ENCODE measurements at regions not wholly inside any gene's neighbourhood (a gene's known extent, or its start where the extent isn't known, plus 50 kb on each side); places are given as distances from the start of the nearest gene placed in this dataset.
A peak's percentile ranks its signal among the peaks of the same experiment; 100 is the strongest.

GRCh38 chr11:91876746-91877145 is 347.9 kb upstream of the FAT3 start:
- Histone ChIP-seq H3K9me3 (ENCODE audit: low read length) (no peaks in the 10 kb centered on the region), H3F3A (ENCODE audit: low read length, unreplicated experiment) (no peaks in the 10 kb centered on the region), H3K4me3 (ENCODE audit: low read length) (no peak overlapping the region), H2AFZ (ENCODE audit: low read length) (no peak overlapping the region), H3K9ac (ENCODE audit: low read length) (no peak overlapping the region), H3K9me2 (replicated peaks; ENCODE audit: low read length) (no peaks in the 10 kb centered on the region), H3K4me1 (ENCODE audit: insufficient read depth, low read length) (peaks cover 6% of the 10 kb centered on the region; the same call in 1 of the 2 replicates), H3K79me2 (ENCODE audit: low read length) (no peaks in the 10 kb centered on the region), H3K36me3 (ENCODE audit: low read depth, low read length) (no peaks in the 10 kb centered on the region), H4K20me1 (ENCODE audit: low read length) (no peaks in the 10 kb centered on the region), H3K4me2 (ENCODE audit: low read length) (no peak overlapping the region), H3K27me3 (ENCODE audit: low read length) (no peaks in the 10 kb centered on the region), H3K27ac (ENCODE audit: low read length) (no peak overlapping the region)
- BruUV-seq (replicated peaks) = no TSS peak
- no peak for TF ChIP-seq CTCF (conservative IDR thresholded peaks at IDR 0.05; ENCODE audit: low read depth, low read length)
- no peak for TF ChIP-seq EZH2phosphoT487 (IDR thresholded peaks at IDR 0.05; ENCODE audit: borderline replicate concordance, low read length)
- DNase-seq (no peak), ATAC-seq (no peak)
- POLR2A ChIA-PET (ENCODE audit: unreplicated experiment) = no interaction called here
- CTCF ChIA-PET = no interaction called here
- intact Hi-C loops (cut with micrococcal nuclease) = no loop called here

GRCh38 chr11:91872243-91872642 is 352.4 kb upstream of the FAT3 start:
- Histone ChIP-seq H4K20me1 (ENCODE audit: low read length) (no peaks in the 10 kb centered on the region), H3K9me2 (replicated peaks; ENCODE audit: low read length) (no peaks in the 10 kb centered on the region), H3K79me2 (ENCODE audit: low read length) (no peaks in the 10 kb centered on the region), H2AFZ (ENCODE audit: low read length) (no peak overlapping the region), H3K9me3 (ENCODE audit: low read length) (no peaks in the 10 kb centered on the region), H3F3A (ENCODE audit: low read length, unreplicated experiment) (no peaks in the 10 kb centered on the region), H3K4me3 (ENCODE audit: low read length) (no peak overlapping the region), H3K4me2 (ENCODE audit: low read length) (no peak overlapping the region), H3K9ac (ENCODE audit: low read length) (no peak overlapping the region), H3K4me1 (ENCODE audit: insufficient read depth, low read length) (peaks cover 24% of the 10 kb centered on the region), H3K36me3 (ENCODE audit: low read depth, low read length) (no peaks in the 10 kb centered on the region), H3K27me3 (ENCODE audit: low read length) (no peaks in the 10 kb centered on the region), H3K27ac (ENCODE audit: low read length) (0 out of 2 replicates have a peak overlapping the region, but pooled peaks have one; percentile 4)
- BruUV-seq (replicated peaks) = no TSS peak
- intact Hi-C loops (cut with micrococcal nuclease) = no loop called here
- DNase-seq (no peak), ATAC-seq (no peak)
- TF ChIP-seq CTCF (conservative IDR thresholded peaks at IDR 0.05; ENCODE audit: low read depth, low read length) (no peak), EZH2 (IDR thresholded peaks at IDR 0.05; ENCODE audit: low read length, unreplicated experiment) (no peak)
- ChIA-PET CTCF (no interaction called here), POLR2A (ENCODE audit: unreplicated experiment) (interaction anchor here (0.6 kb wide), 1 partner anchor 75 kb away, joined by 3 read pairs; no protein-coding TSS in a partner anchor)

- no peaks in the 10 kb centered on the region for H3K9me3 ChIP-seq (ENCODE audit: low read length)
- H3K36me3 ChIP-seq (ENCODE audit: low read depth, low read length) = no peaks in the 10 kb centered on the region
- H3K27ac ChIP-seq (ENCODE audit: low read length) = peak overlapping the region; percentile 44; the same call in 1 of the 2 replicates
- peak overlapping the region; percentile 35; the same call in 1 of the 2 replicates for H3K4me2 ChIP-seq (ENCODE audit: low read length)
- TF ChIP-seq EZH2 (IDR thresholded peaks at IDR 0.05; ENCODE audit: low read length, unreplicated experiment) (no peak), CTCF (conservative IDR thresholded peaks at IDR 0.05; ENCODE audit: low read depth, low read length) (no peak), EZH2phosphoT487 (IDR thresholded peaks at IDR 0.05; ENCODE audit: borderline replicate concordance, low read length) (no peak)
- CTCF ChIA-PET = no interaction called here
- H3K4me3 ChIP-seq (ENCODE audit: low read length) = no peak overlapping the region
- no peaks in the 10 kb centered on the region for H4K20me1 ChIP-seq (ENCODE audit: low read length)
- no peaks in the 10 kb centered on the region for H3K9me2 ChIP-seq (replicated peaks; ENCODE audit: low read length)
- BruUV-seq (replicated peaks) = no TSS peak
- no peak overlapping the region for H3K9ac ChIP-seq (ENCODE audit: low read length)
- H3F3A ChIP-seq (ENCODE audit: low read length, unreplicated experiment) = no peaks in the 10 kb centered on the region
- H3K4me1 ChIP-seq (ENCODE audit: insufficient read depth, low read length) = peaks cover 24% of the 10 kb centered on the region
- intact Hi-C loops (cut with micrococcal nuclease) = no loop called here
- no peaks in the 10 kb centered on the region for H3K27me3 ChIP-seq (ENCODE audit: low read length)
- H2AFZ ChIP-seq (ENCODE audit: low read length) = no peak overlapping the region
- POLR2A ChIA-PET (ENCODE audit: unreplicated experiment) = interaction anchor here (0.6 kb wide), 1 partner anchor 74 kb away, joined by 3 read pairs; no protein-coding TSS in a partner anchor
- DNase-seq (peak; percentile 74), ATAC-seq (no peak)
- H3K79me2 ChIP-seq (ENCODE audit: low read length) = no peaks in the 10 kb centered on the region
These were observed 352.8 kb upstream of the FAT3 start for GRCh38 chr11:91871791-91872190.
